HG02938 (cell line): ENCODE measurements at regions not wholly inside any gene's neighbourhood (a gene's known extent, or its start where the extent isn't known, plus 50 kb on each side); places are given as distances from the start of the nearest gene placed in this dataset.

Experiments used
- ATAC-seq: cut with Tn5 transposase; IDR thresholded peaks from one replicate; pipeline ENCODE4 v1.9.1; 2021; ENCODE audit warnings: mild to moderate bottlenecking, moderate library complexity; ENCODE audit not compliant: unreplicated experiment

DNA sequence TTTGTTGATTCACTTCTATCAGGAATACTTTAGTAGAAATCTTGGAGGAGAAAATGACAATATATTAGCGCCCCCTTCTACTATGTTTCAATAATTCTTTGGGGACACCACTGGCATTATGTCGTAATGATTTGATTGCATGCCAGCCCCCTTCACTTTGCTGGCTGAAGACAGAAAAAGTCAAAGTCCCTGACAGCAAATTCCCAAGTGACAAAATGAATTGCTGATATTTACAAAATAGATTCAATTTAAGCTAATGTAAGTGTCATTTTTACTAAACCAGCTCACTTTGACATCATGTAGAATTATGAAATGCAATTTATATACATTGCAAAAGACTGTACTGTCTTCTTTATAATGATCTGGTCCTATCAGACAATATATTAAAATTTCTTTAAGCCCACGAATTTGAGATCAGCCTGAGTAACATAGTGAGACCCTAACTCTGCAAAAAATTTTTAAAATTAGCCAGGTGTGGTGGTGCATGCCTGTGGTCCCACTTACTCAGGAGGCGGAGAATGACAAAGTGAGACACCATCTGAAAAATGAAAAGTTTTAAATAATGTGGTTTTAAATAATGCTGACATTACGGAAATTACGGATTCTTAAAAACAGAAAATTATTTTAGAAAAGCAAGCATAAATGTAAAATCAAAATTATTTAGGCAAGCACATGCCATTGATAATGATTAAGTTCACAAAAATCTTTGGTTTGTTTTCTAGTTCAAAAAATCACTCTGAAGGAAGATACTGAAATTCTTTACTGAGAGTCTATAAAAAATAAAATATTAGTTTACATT is 520.1 kb upstream of the PKDCC start:
- no peak for ATAC-seq

- ATAC-seq: no peak
Measured at GRCh38 chr2:41535575-41535974, 512.2 kb upstream of the PKDCC start.

- ATAC-seq: no peak
Measured at GRCh38 chr2:41540272-41540998, 507.4 kb upstream of the PKDCC start.

GRCh38 chr2:41543726-41544125 is 504.1 kb upstream of the PKDCC start:
- no peak for ATAC-seq

DNA sequence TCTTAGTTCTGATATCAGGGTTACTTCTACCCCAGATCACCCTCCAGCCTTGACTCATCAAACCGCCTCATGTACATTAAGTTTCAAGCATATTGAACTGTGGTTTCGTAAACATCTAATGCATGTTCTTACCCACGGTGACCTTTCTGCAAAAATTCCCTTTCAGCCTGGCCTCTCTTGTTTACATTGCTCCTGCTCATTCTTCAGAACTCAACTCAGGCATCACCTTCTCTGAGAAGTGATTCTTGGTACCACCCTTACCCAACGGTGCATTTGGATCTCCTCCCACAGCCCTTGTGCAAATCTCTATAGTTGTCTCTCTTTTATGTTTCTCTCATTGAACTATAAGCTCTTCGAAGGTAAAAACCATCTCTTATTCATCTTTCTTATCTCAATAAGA is 503.1 kb upstream of the PKDCC start:
- ATAC-seq: no peak

DNA sequence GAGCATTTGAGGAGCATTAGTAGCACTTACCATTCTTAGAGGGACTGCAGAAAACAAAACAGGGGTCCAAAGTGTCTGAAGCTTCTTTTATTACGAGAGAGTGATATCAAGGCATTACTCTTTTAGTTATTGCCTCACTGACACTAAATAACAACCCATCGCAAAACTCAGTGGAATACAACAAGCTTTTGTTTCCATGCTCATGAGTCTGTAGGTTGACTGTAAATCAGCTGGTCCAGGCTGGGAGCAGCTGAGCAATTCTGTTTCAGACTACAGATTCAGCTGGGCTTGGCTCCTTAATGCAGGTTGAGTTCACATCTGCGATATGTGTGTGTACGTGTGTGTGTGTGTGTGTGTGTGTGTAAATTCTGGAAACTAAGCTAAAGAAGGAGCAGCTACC is 501.8 kb upstream of the PKDCC start:
- no peak for ATAC-seq

DNA sequence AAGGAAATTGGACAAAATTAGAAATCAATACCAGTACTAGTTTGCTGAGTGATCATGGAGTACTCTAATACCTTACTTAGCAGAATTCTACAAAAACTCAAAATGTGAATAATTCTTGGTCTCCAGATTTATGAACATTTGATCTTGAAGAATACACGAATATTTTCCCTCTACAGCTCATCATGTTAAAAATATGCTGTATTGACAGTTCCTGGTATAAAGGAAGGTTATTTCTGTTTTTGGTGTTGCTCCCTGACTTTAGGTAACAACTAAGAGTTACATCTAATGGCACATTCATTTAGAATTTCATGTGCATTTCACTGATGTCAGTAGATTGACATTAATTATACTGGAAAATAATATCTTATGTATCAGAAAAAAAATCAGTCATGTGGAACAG is 479.2 kb upstream of the PKDCC start:
- no peak for ATAC-seq

- ATAC-seq: no peak
Measured at GRCh38 chr2:41572154-41572553, 475.7 kb upstream of the PKDCC start.

GRCh38 chr2:41576423-41576822 is 471.4 kb upstream of the PKDCC start:
- ATAC-seq: no peak

DNA sequence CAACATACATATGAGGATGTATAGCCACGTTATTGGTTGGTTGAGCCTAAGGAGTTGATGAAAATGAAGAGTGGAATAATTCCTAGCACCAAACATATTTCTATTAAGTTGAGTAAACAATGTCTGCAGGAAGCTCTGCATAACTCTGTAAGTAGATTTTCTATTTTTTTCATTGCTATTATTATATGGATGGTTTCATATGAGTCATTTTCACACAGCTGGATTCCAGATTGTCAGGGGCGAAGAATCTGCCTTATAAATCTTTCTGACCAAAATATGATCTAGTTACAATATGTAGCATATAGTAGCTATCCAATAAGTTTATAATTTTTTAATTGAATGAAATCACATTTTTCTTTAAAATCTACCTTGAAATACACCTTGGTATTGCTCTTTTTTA is 468.0 kb upstream of the PKDCC start:
- ATAC-seq: no peak

DNA sequence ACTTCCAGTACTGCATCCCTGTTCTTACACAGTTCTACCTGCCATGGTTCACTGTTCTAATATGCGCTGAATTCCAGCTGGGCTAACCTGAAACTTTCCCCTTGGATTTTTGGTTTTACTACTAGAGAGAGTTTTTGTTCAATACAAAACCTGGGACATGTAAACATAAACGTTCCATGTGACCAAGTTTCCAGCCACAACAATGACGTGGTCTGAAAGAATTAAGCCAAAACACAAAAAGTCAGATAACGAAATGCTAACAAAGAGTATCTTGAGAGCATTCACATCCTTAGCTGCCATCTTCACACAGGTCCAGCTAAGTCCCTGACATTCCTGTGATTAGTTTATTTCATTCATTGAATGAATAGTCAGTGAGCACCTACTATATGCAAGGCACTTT is 467.0 kb upstream of the PKDCC start:
- no peak for ATAC-seq

DNA sequence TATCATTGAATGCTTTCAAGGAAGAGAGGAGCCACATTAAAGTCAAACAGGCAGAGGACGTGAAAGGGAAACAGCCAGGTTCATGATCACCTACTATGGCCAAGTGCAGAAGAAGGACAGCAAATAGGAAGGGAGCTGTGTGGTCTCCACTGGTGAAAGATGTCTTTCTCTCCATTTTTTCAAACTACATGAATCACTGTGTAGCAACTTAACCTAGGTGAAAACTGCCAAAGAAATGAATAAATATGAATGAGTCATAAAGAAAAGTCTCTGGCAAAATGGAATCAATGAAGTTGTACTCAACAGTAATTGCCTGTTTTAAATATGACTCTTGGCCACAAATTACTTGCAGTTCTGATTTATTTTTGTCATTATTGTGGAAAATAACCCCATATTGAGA is 452.6 kb upstream of the PKDCC start:
- ATAC-seq: no peak

DNA sequence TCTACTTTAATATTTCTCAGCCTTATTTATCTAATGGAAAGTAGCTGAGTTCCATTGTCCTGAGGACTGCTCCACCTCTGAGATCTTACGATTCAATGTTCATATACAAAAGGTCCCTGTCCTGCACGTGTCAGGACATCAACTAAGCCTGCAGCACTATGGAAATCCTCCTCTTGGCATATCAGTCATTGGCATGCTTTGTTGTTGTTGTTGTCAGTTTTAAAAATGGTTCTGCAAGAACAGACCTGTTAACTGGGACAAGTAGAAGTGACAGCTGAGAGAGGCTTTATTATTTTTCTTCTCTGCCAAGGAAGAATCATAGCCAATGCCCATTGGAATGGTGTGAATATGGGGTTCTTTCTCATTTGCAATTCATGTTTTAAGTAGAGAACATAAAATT is 450.1 kb upstream of the PKDCC start:
- ATAC-seq: no peak

GRCh38 chr2:41598161-41598894 is 449.5 kb upstream of the PKDCC start:
- no peak for ATAC-seq

DNA sequence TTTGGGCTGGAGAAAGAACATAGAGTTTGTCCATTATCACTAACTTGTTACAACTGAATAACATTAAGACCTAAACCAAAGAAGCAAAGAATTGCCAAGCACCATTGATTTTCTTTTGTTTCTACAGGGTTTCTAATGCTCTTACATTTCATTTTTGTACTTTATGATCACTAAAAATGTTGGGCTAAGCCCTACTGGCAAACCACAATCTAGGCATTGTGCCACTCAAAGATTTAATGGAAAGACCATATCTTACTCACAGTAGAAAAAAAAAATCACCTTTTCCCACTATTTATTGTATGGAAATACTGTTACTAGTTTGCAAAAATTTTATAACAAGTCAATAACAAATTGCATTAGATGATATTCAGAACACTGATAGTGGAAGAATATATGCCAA is 447.4 kb upstream of the PKDCC start:
- ATAC-seq: no peak

- no peak for ATAC-seq
Measured at GRCh38 chr2:41602341-41602740, 445.5 kb upstream of the PKDCC start.

DNA sequence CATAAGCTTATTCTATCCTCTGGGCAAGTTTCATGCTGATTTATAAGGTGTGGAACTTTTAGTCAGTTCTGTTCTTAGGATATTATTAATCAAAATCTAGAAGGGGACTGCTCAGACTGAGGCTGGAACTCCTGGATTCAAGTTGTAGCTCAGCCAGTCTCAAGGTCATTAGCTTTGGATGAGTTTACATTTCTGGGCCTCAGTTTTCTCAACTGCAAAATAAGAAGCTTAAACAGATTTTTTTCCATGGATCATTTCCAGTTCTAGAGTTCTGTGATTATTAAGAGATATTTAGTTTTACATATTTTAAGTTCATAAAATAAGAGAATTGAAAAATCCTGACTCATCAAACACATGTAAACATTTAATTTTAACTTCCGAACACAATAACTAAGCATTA is 442.5 kb upstream of the PKDCC start:
- ATAC-seq: no peak

DNA sequence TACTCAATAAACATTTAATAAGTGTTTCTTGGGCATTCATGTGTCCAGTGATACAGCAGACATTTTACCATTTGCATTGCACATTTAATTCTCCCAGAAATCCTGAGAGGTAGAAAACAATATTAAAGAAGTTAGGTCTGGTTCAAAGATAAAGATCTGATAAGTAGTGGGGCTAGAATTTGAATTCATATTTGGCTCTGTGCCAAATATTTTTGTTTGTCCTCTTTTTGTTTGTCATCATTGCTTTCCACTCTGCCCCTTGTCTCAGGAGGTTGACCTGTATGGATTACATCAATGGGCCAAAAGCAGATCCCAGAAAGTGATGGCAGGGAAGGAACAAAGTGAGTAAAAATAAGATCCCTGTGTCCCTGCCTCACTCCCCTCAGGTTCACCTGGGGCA is 441.9 kb upstream of the PKDCC start:
- no peak for ATAC-seq

DNA sequence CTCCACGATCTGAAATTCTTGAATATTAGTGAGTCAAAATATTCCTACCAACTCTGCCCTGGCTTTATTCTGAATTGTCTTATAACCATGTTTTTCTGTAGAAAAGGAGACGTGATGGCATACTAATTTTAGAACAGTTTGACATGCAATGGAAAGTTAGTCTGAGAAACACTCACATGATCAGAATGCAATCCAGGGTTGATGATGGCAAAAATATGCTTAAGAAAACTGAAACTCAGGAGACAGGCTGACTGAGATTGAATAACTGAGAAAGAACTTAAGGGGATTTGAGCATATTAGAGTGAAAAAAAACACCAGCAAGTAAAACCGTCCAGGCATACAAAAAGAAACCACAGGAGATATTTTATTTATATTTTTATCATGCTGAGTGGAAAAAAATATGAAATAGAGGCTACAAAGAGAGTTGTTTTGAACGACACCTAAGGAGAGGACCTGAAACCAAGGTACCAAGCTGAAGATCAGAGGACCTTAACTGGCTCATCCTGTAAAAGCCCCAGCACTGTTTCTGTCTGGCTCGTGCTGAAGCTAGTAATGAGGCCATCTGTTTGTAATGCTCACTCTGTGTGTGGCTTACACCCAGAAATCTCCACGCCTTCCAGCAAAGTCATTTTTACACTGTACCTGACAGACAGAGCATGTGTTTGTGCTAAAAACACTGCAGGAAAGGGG is 437.2 kb upstream of the PKDCC start:
- no peak for ATAC-seq

- ATAC-seq: no peak
Measured at GRCh38 chr2:41618754-41619153, 429.1 kb upstream of the PKDCC start.

GRCh38 chr2:41621095-41621494 is 426.7 kb upstream of the PKDCC start:
- no peak for ATAC-seq
